CD4-positive, alpha-beta T cell (primary cell): ENCODE measurements at regions not wholly inside any gene's neighbourhood (a gene's known extent, or its start where the extent isn't known, plus 50 kb on each side); places are given as distances from the start of the nearest gene placed in this dataset.

Experiments
- ATAC-seq: fragments of 200-7000 bp; cut with Tn5 transposase; one replicate; pipeline ENCODE4 v1.10.0; 2022; ENCODE audit warnings: mild to moderate bottlenecking; ENCODE audit not compliant: poor library complexity
- CTCF ChIA-PET: fragments of 350-600 bp; sonication (Branson Sonifier 250); formaldehyde crosslinking; loops from one replicate; lab custom pipeline; 2021; ENCODE audit warnings: antibody characterized with exemption, inconsistent platforms; lab: Charles Lee
- POLR2A ChIA-PET: fragments of 350-600 bp; sonication (Branson Sonifier 250); formaldehyde crosslinking; loops from one replicate; lab custom pipeline; 2021; ENCODE audit warnings: antibody characterized with exemption, inconsistent platforms; lab: Charles Lee
- DNase-seq, 14 experiments: peaks; one replicate each; pipeline ENCODE4 v3.0.0-alpha.2; 2013 to 2020; ENCODE audit warnings: mixed read lengths in 2 of 14
- H3K27ac ChIP-seq, 2 donors: one replicate each; pipeline versions ENCODE4 v1.5.1 to v1.7.0; 2013; ENCODE audit warnings: low read length in 2 of 2, low read depth in 1 of 2, mild to moderate bottlenecking in 1 of 2
- H3K27me3 ChIP-seq, 2 experiments: 1 replicate in 1 of 2; 2 replicates in 1 of 2; pipeline versions ENCODE4 v1.6.1 to v1.7.0; 2013; ENCODE audit warnings: low read length in 2 of 2, control low read depth in 1 of 2, mild to moderate bottlenecking in 1 of 2, moderate library complexity in 1 of 2; ENCODE audit not compliant: insufficient read depth in 2 of 2, control insufficient read depth in 1 of 2
- H3K36me3 ChIP-seq: one replicate; pipeline ENCODE4 v1.6.1; 2013; ENCODE audit warnings: low read length, control low read depth; ENCODE audit not compliant: insufficient read depth
- H3K4me1 ChIP-seq: one replicate; pipeline ENCODE4 v1.6.1; 2013; ENCODE audit warnings: low read length, control low read depth; ENCODE audit not compliant: insufficient read depth
- H3K4me3 ChIP-seq: one replicate; pipeline ENCODE4 v1.5.1; 2013; ENCODE audit warnings: mild to moderate bottlenecking, low read length, moderate library complexity
- H3K9me3 ChIP-seq, 2 experiments: 1 replicate in 1 of 2; 2 replicates in 1 of 2; pipeline versions ENCODE4 v1.6.1 to v1.7.0; 2013; ENCODE audit warnings: low read length in 2 of 2, mild to moderate bottlenecking in 2 of 2, control low read depth in 1 of 2, moderate library complexity in 1 of 2; ENCODE audit not compliant: control insufficient read depth in 1 of 2, insufficient read depth in 1 of 2
- H3K27ac Mint-ChIP-seq: one replicate; pipeline ENCODE4 v1.8.0; 2020; ENCODE audit warnings: mixed read lengths
- H3K27me3 Mint-ChIP-seq: one replicate; pipeline ENCODE4 v1.8.0; 2021; ENCODE audit warnings: mixed read lengths
- H3K36me3 Mint-ChIP-seq: one replicate; pipeline ENCODE4 v1.8.0; 2021; ENCODE audit warnings: low read depth, mixed read lengths
- H3K4me1 Mint-ChIP-seq: one replicate; pipeline ENCODE4 v1.8.0; 2021; ENCODE audit warnings: low read depth, mixed read lengths
- H3K4me3 Mint-ChIP-seq: one replicate; pipeline ENCODE4 v1.8.0; 2020; ENCODE audit warnings: mild to moderate bottlenecking, mixed read lengths
- H3K9me3 Mint-ChIP-seq: one replicate; pipeline ENCODE4 v1.8.0; 2020; ENCODE audit warnings: mixed read lengths
- CTCF ChIP-seq: fragments of 200-600 bp; IDR thresholded peaks from one replicate; pipeline ENCODE4 v1.8.0; 2022; ENCODE audit warnings: antibody characterized with exemption, mild to moderate bottlenecking
- intact Hi-C, 2 experiments: fragments of 100-400 bp; cut with DNase I in 1 of 2; cut with micrococcal nuclease in 1 of 2; formaldehyde crosslinking; loops; one replicate each; pipeline versions ENCODE4 v1.15.1 to v1.9.0; 2023 to 2025; cut with DNase I, micrococcal nuclease

GRCh38 chr9:31520301-31521085, 864.0 kb upstream of the ACO1 start:
- Mint-ChIP-seq H3K27ac (no peak overlapping the region), H3K9me3 (no peaks in the 10 kb centered on the region), H3K27me3 (no peaks in the 10 kb centered on the region), H3K4me3 (no peak overlapping the region), H3K36me3 (no peaks in the 10 kb centered on the region), H3K4me1 (peaks cover 7% of the 10 kb centered on the region)
- Histone ChIP-seq H3K4me3 (no peak overlapping the region), H3K9me3 (no peaks in the 10 kb centered on the region), H3K27ac (no peak overlapping the region), H3K36me3 (no peaks in the 10 kb centered on the region), H3K4me1 (peaks cover 10% of the 10 kb centered on the region), H3K27me3 (no peaks in the 10 kb centered on the region)
- intact Hi-C loops, result no loop called here
- ChIA-PET POLR2A (no interaction called here), CTCF (interaction anchor here (1.4 kb wide), 1 partner anchor 9 kb away, joined by 4 read pairs; no protein-coding TSS in a partner anchor)
- no peak for TF ChIP-seq CTCF
- no peak for ATAC-seq
- DNase-seq, result no peak

GRCh38 chr9:31535651-31536050, 848.8 kb upstream of the ACO1 start:
- no peak for ATAC-seq
- Histone ChIP-seq H3K27ac (no peak overlapping the region), H3K36me3 (no peaks in the 10 kb centered on the region), H3K4me3 (no peak overlapping the region), H3K27me3 (no peaks in the 10 kb centered on the region), H3K4me1 (no peaks in the 10 kb centered on the region), H3K9me3 (no peaks in the 10 kb centered on the region)
- ChIA-PET CTCF (no interaction called here), POLR2A (interaction anchor here (0.9 kb wide), 1 partner anchor 9 kb away, joined by 3 read pairs; no protein-coding TSS in a partner anchor)
- H3K27me3 Mint-ChIP-seq, result no peaks in the 10 kb centered on the region
- intact Hi-C loops, result loop anchor here in 1 of 2 experiments (5.0 kb wide), 1 partner anchor 413 kb away; no protein-coding TSS in a partner anchor
- H3K4me1 Mint-ChIP-seq, result peaks cover under 1% of the 10 kb centered on the region
- no peak overlapping the region for H3K4me3 Mint-ChIP-seq
- no peaks in the 10 kb centered on the region for H3K36me3 Mint-ChIP-seq
- H3K9me3 Mint-ChIP-seq, result no peaks in the 10 kb centered on the region
- no peak for TF ChIP-seq CTCF
- no peak for DNase-seq
- H3K27ac Mint-ChIP-seq, result no peak overlapping the region

GRCh38 chr9:31536471-31536870, 848.0 kb upstream of the ACO1 start:
- Mint-ChIP-seq H3K9me3 (no peaks in the 10 kb centered on the region), H3K4me1 (peaks cover 4% of the 10 kb centered on the region), H3K4me3 (no peak overlapping the region), H3K27me3 (no peaks in the 10 kb centered on the region), H3K27ac (no peak overlapping the region), H3K36me3 (no peaks in the 10 kb centered on the region)
- H3K4me1 ChIP-seq, result no peaks in the 10 kb centered on the region
- TF ChIP-seq CTCF, result no peak
- intact Hi-C loops, result loop anchor here in 1 of 2 experiments (5.0 kb wide), 1 partner anchor 414 kb away; no protein-coding TSS in a partner anchor
- ChIA-PET CTCF (no interaction called here), POLR2A (no interaction called here)
- DNase-seq, result no peak
- H3K27ac ChIP-seq, result no peak overlapping the region
- H3K27me3 ChIP-seq, result no peaks in the 10 kb centered on the region
- no peaks in the 10 kb centered on the region for H3K36me3 ChIP-seq
- no peaks in the 10 kb centered on the region for H3K9me3 ChIP-seq
- H3K4me3 ChIP-seq, result no peak overlapping the region
- ATAC-seq, result no peak
